ENCODE measurements at regions not wholly inside any gene's neighbourhood (a gene's known extent, or its start where the extent isn't known, plus 50 kb on each side); places are given as distances from the start of the nearest gene placed in this dataset.

GRCh38 chr6:55666606-55667225 lies 87.7 kb upstream of the HMGCLL1 start:
- H3K9me3 ChIP-seq, result peaks cover 0 to 11% (median 2%) of the 10 kb centered on the region in 4 donors
- DNase-seq (ENCODE audit: extremely low spot score), result no peak
- intact Hi-C loops (cut with DNase I), result no loop called here
- WGBS, result 71% methylated on average over 2 of the region's 2 CpGs
- no peaks in the 10 kb centered on the region for H3K27me3 ChIP-seq
- H3K4me3 ChIP-seq, result no peak overlapping the region
- no peak overlapping the region for H3K27ac ChIP-seq (replicated peaks in 1 of 4)
- H3K4me1 ChIP-seq, result peaks cover 0 to 13% (median 6%) of the 10 kb centered on the region in 4 donors
- no peaks in the 10 kb centered on the region for H3K36me3 ChIP-seq
- TF ChIP-seq POLR2AphosphoS5 (IDR thresholded peaks at IDR 0.05), result no peak
- TF ChIP-seq POLR2A (IDR thresholded peaks at IDR 0.05; ENCODE audit: low read depth), result no peak
- TF ChIP-seq CTCF (IDR thresholded peaks at IDR 0.05), result no peak

GRCh38 chr6:55666037-55666436 lies 87.0 kb upstream of the HMGCLL1 start:
- Histone ChIP-seq H3K27ac (replicated peaks in 1 of 4) (no peak overlapping the region), H3K9me3 (peaks cover 0 to 11% (median 5%) of the 10 kb centered on the region in 4 donors), H3K4me1 (peaks cover 0 to 13% (median 6%) of the 10 kb centered on the region in 4 donors), H3K27me3 (no peaks in the 10 kb centered on the region), H3K4me3 (no peak overlapping the region), H3K36me3 (no peaks in the 10 kb centered on the region)
- TF ChIP-seq EP300 (IDR thresholded peaks at IDR 0.05), result no peak
- TF ChIP-seq CTCF (IDR thresholded peaks at IDR 0.05), result no peak
- TF ChIP-seq POLR2AphosphoS5 (IDR thresholded peaks at IDR 0.05), result no peak
- no peak for TF ChIP-seq POLR2A (IDR thresholded peaks at IDR 0.05; ENCODE audit: low read depth)
- intact Hi-C loops (cut with DNase I), result no loop called here
- no peak for DNase-seq (ENCODE audit: extremely low spot score)
- WGBS, result 94% methylated on average over 3 of the region's 3 CpGs

- WGBS, result 79% methylated on average over 2 of the region's 2 CpGs
- H3K36me3 ChIP-seq, result no peaks in the 10 kb centered on the region
- no peak for DNase-seq (ENCODE audit: extremely low spot score)
- no peaks in the 10 kb centered on the region for H3K27me3 ChIP-seq
- H3K27ac ChIP-seq (replicated peaks in 1 of 4), result no peak overlapping the region
- intact Hi-C loops (cut with DNase I), result no loop called here
- peaks cover 0 to 13% (median 6%) of the 10 kb centered on the region in 4 donors for H3K4me1 ChIP-seq
- TF ChIP-seq POLR2A (IDR thresholded peaks at IDR 0.05; ENCODE audit: low read depth) (no peak), EP300 (IDR thresholded peaks at IDR 0.05) (no peak), CTCF (IDR thresholded peaks at IDR 0.05) (no peak), POLR2AphosphoS5 (IDR thresholded peaks at IDR 0.05) (no peak)
- H3K4me3 ChIP-seq, result no peak overlapping the region
- peaks cover 0 to 11% (median 6%) of the 10 kb centered on the region in 4 donors for H3K9me3 ChIP-seq
Observed at GRCh38 chr6:55664591-55665587, 85.9 kb upstream of the HMGCLL1 start.

GRCh38 chr6:55663914-55664313 lies 84.9 kb upstream of the HMGCLL1 start:
- intact Hi-C loops (cut with DNase I), result no loop called here
- Histone ChIP-seq H3K4me3 (no peak overlapping the region), H3K27me3 (no peaks in the 10 kb centered on the region), H3K27ac (replicated peaks in 1 of 4) (no peak overlapping the region), H3K9me3 (peaks cover 0 to 11% (median 6%) of the 10 kb centered on the region in 4 donors), H3K4me1 (peaks cover 0 to 13% (median 6%) of the 10 kb centered on the region in 4 donors), H3K36me3 (no peaks in the 10 kb centered on the region)
- TF ChIP-seq EP300 (IDR thresholded peaks at IDR 0.05) (no peak), POLR2A (IDR thresholded peaks at IDR 0.05; ENCODE audit: low read depth) (no peak), CTCF (IDR thresholded peaks at IDR 0.05) (no peak), POLR2AphosphoS5 (IDR thresholded peaks at IDR 0.05) (no peak)
- no peak for DNase-seq (ENCODE audit: extremely low spot score)
- 96% methylated on average over 2 of the region's 2 CpGs for WGBS
